ENCODE measurements at regions not wholly inside any gene's neighbourhood (a gene's known extent, or its start where the extent isn't known, plus 50 kb on each side); places are given as distances from the start of the nearest gene placed in this dataset.

- TF ChIP-seq YY1 (IDR thresholded peaks at IDR 0.05; ENCODE audit: insufficient read depth, insufficient read length) (no peak), SUZ12 (IDR thresholded peaks at IDR 0.05; ENCODE audit: extremely low read depth, insufficient read depth, insufficient read length) (no peak)
These were observed 148.1 kb downstream of the DNAJB9 start for GRCh38 chr7:108717781-108718180.
